ENCODE measurements at regions not wholly inside any gene's neighbourhood (a gene's known extent, or its start where the extent isn't known, plus 50 kb on each side); places are given as distances from the start of the nearest gene placed in this dataset.

GRCh38 chr2:121094845-121095244, 190.2 kb downstream of the TFCP2L1 start:
- no peak for DNase-seq (ENCODE audit: low read depth)
- TF ChIP-seq, protein P1, sequence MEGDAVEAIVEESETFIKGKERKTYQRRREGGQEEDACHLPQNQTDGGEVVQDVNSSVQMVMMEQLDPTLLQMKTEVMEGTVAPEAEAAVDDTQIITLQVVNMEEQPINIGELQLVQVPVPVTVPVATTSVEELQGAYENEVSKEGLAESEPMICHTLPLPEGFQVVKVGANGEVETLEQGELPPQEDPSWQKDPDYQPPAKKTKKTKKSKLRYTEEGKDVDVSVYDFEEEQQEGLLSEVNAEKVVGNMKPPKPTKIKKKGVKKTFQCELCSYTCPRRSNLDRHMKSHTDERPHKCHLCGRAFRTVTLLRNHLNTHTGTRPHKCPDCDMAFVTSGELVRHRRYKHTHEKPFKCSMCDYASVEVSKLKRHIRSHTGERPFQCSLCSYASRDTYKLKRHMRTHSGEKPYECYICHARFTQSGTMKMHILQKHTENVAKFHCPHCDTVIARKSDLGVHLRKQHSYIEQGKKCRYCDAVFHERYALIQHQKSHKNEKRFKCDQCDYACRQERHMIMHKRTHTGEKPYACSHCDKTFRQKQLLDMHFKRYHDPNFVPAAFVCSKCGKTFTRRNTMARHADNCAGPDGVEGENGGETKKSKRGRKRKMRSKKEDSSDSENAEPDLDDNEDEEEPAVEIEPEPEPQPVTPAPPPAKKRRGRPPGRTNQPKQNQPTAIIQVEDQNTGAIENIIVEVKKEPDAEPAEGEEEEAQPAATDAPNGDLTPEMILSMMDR (IDR thresholded peaks at IDR 0.05; ENCODE audit: control insufficient read depth, extremely low read depth, insufficient read depth): no peak
- no peak overlapping the region for H3K4me3 ChIP-seq (ENCODE audit: low read depth, low read length)

GRCh38 chr2:121095257-121096080, 189.5 kb downstream of the TFCP2L1 start:
- H3K4me3 ChIP-seq (ENCODE audit: low read depth, low read length): no peak overlapping the region
- TF ChIP-seq, protein P1 (IDR thresholded peaks at IDR 0.05; ENCODE audit: control insufficient read depth, extremely low read depth, insufficient read depth): peak; percentile 91
- DNase-seq (ENCODE audit: low read depth): peak; percentile 37

- TF ChIP-seq, protein P1 (IDR thresholded peaks at IDR 0.05; ENCODE audit: control insufficient read depth, extremely low read depth, insufficient read depth): no peak
- H3K4me3 ChIP-seq (ENCODE audit: low read depth, low read length): no peak overlapping the region
- DNase-seq (ENCODE audit: low read depth): no peak
These were observed 188.4 kb downstream of the TFCP2L1 start for GRCh38 chr2:121096611-121097010.

DNA sequence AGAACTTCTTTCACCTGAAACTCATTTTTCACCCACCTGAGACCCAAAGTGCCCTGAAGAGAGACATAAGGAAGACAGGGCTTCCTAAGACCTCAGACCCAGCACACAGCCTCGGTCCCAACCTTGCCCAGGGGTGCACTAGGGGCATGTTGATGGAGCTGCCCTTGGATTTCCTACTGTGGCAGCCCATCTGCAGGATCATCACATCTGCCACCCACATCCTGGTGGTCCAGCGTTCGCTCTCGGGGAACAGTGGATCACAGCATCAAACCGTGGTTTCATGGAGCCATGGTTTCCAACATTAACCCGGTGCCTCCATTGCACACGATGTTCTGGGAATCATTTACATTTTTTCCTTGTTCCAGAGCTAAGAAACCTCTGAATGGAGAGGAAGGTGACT, 186.4 kb downstream of the TFCP2L1 start:
- TF ChIP-seq, protein P1 (IDR thresholded peaks at IDR 0.05; ENCODE audit: control insufficient read depth, extremely low read depth, insufficient read depth): no peak
- no peak overlapping the region for H3K4me3 ChIP-seq (ENCODE audit: low read depth, low read length)
- no peak for DNase-seq (ENCODE audit: low read depth)

GRCh38 chr2:121099329-121100290, 185.4 kb downstream of the TFCP2L1 start:
- TF ChIP-seq, protein P1 (IDR thresholded peaks at IDR 0.05; ENCODE audit: control insufficient read depth, extremely low read depth, insufficient read depth): peak; percentile 72
- no peak overlapping the region for H3K4me3 ChIP-seq (ENCODE audit: low read depth, low read length)
- no peak for DNase-seq (ENCODE audit: low read depth)

DNA sequence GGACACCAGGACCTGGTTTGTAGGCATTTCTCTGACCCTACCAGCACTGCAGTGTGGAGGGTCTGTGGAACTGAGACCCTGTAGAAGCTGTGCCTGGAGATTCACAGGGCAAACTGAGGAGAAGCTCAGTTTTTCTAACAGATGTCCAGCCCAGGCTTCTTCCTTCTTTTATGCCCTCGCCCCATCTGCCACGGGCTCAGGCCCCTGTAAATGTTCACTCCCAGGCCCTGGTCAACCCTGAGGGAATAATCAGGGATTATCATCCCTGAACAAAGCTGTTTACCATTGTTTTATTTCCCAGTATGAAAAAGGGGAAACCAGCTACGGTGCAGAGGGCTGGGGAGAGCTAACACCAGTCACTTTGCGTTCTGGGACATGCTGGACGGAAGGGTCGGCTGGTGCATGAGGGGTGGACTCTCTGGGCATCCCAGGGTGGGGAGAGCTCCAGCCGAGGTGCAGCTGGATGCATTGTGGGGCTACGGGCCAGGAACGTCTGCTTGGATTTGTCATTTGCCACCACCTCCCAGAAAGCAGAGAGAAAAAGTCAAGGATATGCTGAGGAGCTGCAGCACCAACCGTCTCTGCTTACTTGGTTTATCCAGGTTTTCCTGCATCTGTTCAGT, 183.8 kb downstream of the TFCP2L1 start:
- TF ChIP-seq, protein P1 (IDR thresholded peaks at IDR 0.05; ENCODE audit: control insufficient read depth, extremely low read depth, insufficient read depth): no peak
- DNase-seq (ENCODE audit: low read depth): no peak

More for the DNA sequence above, 183.8 kb downstream of the TFCP2L1 start:
- no peak overlapping the region for H3K4me3 ChIP-seq (ENCODE audit: low read depth, low read length)

All from LNCaP clone FGC (cell line).